HG03342 (cell line): ENCODE measurements at regions not wholly inside any gene's neighbourhood (a gene's known extent, or its start where the extent isn't known, plus 50 kb on each side); places are given as distances from the start of the nearest gene placed in this dataset.

ENCODE experiments used
- ATAC-seq: cut with Tn5 transposase; IDR thresholded peaks from one replicate; pipeline ENCODE4 v1.9.1; 2021; ENCODE audit warnings: mild to moderate bottlenecking, moderate library complexity; ENCODE audit not compliant: unreplicated experiment

DNA sequence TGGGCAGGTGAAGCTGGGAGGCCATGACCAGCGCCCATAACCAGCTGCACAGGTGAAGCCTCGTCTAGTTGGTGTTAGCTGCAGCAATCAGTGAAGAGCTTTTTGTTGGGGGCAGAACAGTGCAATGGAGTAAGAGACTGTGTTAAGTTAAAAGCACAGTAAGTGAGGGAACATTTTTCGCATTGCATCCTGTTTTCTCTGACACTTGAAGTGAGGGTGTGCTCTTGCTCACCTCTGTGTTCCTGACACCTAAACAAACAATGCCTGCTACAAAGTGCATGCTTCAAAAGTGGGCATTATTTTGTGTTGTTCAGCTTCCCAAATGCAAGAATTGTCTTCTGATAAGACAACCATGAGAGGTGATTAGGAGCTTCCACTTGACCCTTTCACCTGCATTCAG, 324.0 kb upstream of the ACVR2A start:
- no peak for ATAC-seq

- no peak for ATAC-seq
Measured at GRCh38 chr2:147519178-147519577, 325.7 kb upstream of the ACVR2A start.

DNA sequence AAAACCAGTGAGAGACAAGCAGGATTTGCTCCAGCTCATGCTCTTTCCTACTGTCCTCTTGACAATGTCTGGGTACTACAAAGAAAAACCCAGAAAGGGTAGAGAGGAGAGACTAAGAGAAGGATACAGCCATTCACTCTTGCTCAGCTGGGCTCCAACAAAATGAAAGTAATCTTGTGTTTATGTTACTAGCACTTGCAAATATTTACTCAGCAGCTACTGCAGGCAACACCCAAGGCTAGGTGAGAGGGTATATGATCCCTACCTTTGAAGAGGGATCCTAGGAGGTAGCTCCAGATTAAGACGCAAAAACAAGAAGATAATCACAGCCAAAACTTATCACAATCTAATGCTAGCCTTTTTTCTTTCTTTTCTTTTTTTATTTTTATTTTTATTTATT, 329.6 kb upstream of the ACVR2A start:
- no peak for ATAC-seq

- no peak for ATAC-seq
Measured at GRCh38 chr2:147512206-147512605, 332.6 kb upstream of the ACVR2A start.

GRCh38 chr2:147511491-147511948, 333.3 kb upstream of the ACVR2A start:
- no peak for ATAC-seq

DNA sequence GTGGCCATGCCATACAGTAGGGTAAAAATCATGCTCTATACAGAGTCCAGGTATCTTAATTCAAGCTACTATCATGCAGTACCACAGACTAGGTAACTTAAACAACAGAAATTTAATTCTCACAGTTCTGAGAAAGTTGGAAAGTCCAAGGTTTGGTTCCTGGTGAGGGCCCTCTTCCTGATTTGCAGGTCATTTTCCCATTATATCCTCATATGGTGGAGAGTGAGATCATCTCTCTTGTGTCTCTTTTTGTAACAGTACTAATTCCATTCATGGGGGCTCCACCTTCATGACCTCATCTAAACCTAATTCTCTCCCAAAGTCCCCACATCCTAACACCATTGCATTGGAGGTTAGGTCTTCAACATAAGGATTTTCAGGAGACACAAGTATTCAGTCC, 335.0 kb upstream of the ACVR2A start:
- no peak for ATAC-seq

DNA sequence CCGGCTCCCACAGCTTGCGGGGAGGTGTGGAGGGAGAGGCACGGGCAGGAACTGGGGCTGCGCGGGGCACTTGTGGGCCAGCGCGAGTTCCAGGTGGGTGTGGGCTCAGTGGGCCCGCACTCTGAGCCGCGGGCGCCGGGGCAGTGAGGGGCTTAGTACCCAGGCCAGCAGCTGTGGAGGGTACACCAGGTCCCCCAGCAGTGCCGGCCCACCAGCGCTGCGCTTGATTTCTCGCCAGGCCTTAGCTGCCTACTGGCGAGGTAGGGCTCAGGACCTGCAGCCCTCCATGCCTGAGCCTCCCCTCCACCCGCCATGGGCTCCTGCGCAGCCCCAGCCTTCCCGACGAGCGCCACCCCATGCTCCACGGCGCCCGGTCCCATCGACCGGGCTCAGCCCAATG, 337.9 kb upstream of the ACVR2A start:
- ATAC-seq, result no peak

DNA sequence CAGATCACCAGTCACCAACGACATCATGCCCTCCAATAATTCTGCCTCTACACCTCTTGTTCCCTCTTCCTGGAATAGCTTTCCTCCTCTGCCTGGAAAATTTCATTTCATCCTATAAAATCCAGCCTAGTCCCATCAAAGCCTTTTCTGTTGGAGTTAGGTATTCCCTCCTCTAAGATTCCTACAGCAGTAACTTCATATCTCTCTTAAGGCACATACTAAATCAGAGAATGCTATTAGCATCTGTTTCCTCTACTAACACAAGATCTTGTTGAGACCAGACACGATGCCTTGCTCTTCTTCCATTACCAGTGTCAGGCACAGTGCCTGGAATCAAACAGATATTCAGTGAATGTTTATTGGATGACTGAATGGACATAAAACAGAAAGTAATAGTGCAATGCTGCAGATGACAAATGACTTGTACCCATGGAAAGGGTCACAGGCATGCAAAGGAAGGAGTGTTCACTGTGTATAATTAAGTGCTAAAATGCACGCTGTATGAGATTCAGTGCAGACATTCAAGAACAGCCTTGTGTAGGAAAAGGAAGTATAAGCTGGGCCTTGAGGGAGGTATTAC, 342.0 kb upstream of the ACVR2A start:
- ATAC-seq, result no peak

- no peak for ATAC-seq
Measured at GRCh38 chr2:147501968-147502367, 342.9 kb upstream of the ACVR2A start.

- no peak for ATAC-seq
Measured at GRCh38 chr2:147500819-147501395, 343.9 kb upstream of the ACVR2A start.

DNA sequence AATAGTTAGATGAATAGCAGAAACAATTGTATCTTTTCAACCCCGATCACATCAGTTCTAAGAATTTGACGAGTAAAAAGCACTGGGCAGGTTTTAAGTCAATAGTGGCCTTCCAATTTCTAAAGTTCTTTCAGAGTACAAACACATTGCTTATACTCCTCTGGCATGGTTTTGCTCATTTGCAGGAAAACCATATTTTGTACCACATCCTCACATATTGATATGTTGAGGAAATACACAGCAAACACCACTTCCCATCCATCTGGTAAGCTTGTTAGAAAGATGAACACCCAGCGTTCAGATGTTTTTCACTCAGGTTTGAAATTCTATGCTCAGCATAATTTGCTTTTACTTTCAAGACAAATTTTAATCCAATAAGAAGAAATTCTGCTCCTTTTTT, 344.6 kb upstream of the ACVR2A start:
- peak; percentile 25 for ATAC-seq

DNA sequence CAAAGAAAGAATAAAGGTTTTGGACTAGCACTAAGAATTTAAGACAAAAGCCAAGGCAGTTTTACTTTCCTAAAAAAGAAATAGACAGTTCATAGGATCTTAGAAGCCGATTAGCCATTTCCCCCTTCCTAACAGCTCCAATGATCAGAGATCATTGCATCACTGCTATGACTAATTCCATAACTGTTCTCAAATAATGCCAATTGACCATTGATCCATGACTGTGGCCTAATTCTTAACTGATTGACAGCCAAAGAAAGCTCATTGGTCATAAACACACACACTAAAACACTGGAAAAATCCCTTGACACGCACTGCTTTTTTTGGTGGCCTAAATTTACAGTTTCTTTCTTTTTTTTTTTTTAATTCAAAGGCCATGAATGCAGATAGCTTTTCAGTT, 345.0 kb upstream of the ACVR2A start:
- ATAC-seq, result peak; percentile 69

- ATAC-seq, result no peak
Measured at GRCh38 chr2:147495734-147496133, 349.1 kb upstream of the ACVR2A start.

DNA sequence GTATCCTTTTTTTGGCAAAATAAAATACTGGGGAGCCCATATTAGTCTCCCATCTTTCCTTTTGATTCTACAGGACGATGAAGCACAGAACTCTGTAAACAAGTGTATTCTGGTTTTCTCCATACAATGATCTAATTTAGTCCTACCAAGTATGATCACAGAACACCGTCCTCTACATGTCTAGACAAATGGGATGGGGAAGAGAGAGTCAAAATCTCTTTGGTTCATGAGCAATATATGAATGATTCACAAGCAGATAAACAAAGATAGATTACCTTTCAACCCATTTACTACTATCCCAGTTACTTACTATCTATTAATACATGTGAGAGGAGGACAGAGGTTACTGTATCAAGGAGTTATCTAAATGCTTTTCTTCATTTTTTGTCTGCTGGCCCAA, 352.4 kb upstream of the ACVR2A start:
- no peak for ATAC-seq

DNA sequence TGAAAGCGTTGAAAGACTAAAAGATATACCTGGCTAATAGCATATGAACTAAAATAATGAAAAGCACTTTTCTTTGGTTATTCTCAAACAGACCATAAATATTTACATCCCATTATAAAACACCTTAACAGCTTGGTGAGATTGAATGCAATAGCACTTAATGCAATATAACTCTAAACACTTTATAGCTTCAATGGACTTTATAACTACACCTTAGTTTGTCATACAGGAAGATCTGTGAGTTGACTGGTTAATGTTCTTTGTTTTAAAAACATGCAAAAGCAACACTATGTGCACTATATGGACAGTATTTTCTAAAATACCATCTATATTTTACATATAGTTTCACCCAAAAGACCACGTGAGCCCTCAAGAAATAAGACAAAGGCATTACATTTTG, 353.3 kb upstream of the ACVR2A start:
- ATAC-seq, result no peak

- no peak for ATAC-seq
Measured at GRCh38 chr2:147490401-147491261, 354.2 kb upstream of the ACVR2A start.

- no peak for ATAC-seq
Measured at GRCh38 chr2:147488472-147488871, 356.4 kb upstream of the ACVR2A start.

DNA sequence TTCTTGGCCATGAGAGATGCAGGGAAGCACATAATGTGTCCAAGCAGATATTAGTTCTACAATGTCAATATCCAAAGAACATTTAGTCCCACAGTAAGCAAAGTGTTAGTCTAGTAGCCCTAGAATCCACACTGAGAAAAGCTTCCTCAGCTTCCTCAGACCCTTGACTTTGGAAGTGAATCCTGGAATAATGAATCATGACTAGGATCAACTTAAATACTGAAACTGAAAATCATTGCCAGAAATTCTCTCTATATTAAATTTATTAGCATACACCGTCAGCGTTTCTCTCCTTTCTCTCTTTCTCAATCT, 356.9 kb upstream of the ACVR2A start:
- ATAC-seq, result no peak

GRCh38 chr2:147487286-147487977, 357.4 kb upstream of the ACVR2A start:
- ATAC-seq, result no peak

- ATAC-seq, result no peak
Measured at GRCh38 chr2:147485210-147485851, 359.5 kb upstream of the ACVR2A start.

DNA sequence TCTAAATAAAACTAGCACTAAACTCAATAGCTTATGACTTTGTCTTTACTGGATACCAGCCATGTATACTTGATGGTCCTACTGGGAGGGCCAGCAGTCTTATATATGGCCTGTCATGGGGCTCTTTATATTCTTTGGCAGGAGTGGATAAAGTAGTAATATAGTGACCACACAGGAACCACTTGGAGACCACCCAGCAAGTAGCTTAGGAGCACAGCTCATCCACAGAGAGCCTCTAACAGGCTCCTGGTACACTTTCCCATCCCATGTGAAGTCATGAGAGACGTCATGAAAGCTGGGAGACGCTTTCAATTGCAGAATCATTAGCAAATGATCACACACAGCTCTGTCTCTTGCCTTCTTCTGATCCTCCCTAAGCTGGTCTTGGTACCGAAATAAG, 360.9 kb upstream of the ACVR2A start:
- no peak for ATAC-seq
